SK-N-SH treated with all-trans-retinoic acid at 6 μM for 48 hours (cell line): ENCODE measurements at regions not wholly inside any gene's neighbourhood (a gene's known extent, or its start where the extent isn't known, plus 50 kb on each side); places are given as distances from the start of the nearest gene placed in this dataset.

Experiments
- ATAC-seq: fragments of 200-7000 bp; cut with Tn5 transposase; 3 replicates; pipeline ENCODE4 v1.9.1; 2020; ENCODE audit warnings: mild to moderate bottlenecking, moderate library complexity
- ARNTL ChIP-seq: fragments of 450-650 bp; formaldehyde crosslinking; IDR thresholded peaks from 2 replicates; pipeline ENCODE4 v1.5.0; 2020; ENCODE audit warnings: low read depth, mild to moderate bottlenecking, moderate library complexity, borderline replicate concordance
- BACH2 ChIP-seq: fragments of 250-450 bp; sonication (Bioruptor Pico); IDR thresholded peaks from 2 replicates; pipeline ENCODE4 v1.9.0; 2021; ENCODE audit warnings: mild to moderate bottlenecking, borderline replicate concordance
- CSDC2 ChIP-seq: fragments of 250-450 bp; sonication (Bioruptor Pico); IDR thresholded peaks from 2 replicates; pipeline ENCODE4 v1.5.0; 2020; ENCODE audit warnings: mild to moderate bottlenecking, moderate library complexity
- ESRRG ChIP-seq: fragments of 250-450 bp; sonication (Bioruptor Pico); IDR thresholded peaks from 2 replicates; pipeline ENCODE4 v1.6.1; 2021; ENCODE audit warnings: mild to moderate bottlenecking
- GLIS3 ChIP-seq: fragments of 250-450 bp; sonication (Bioruptor Pico); IDR thresholded peaks from 2 replicates; pipeline ENCODE4 v1.5.0; 2020; ENCODE audit warnings: mild to moderate bottlenecking, moderate library complexity
- ISL1 ChIP-seq: fragments of 250-450 bp; sonication (Bioruptor Pico); IDR thresholded peaks from 2 replicates; pipeline ENCODE4 v2.1.2; 2022; ENCODE audit warnings: mild to moderate bottlenecking, moderate library complexity
- OSR1 ChIP-seq: fragments of 250-450 bp; sonication (Bioruptor Pico); IDR thresholded peaks from 2 replicates; pipeline ENCODE4 v1.8.0; 2022; ENCODE audit warnings: moderate library complexity, mild to moderate bottlenecking, inconsistent platforms
- PPARA ChIP-seq: fragments of 250-450 bp; sonication (Bioruptor Pico); IDR thresholded peaks from 2 replicates; pipeline ENCODE4 v1.5.0; 2020; ENCODE audit warnings: mild to moderate bottlenecking, borderline replicate concordance
- RARB ChIP-seq: fragments of 250-450 bp; sonication (Bioruptor Pico); IDR thresholded peaks from 2 replicates; pipeline ENCODE4 v1.8.0; 2021; ENCODE audit warnings: mild to moderate bottlenecking, moderate library complexity
- SNAI2 ChIP-seq: fragments of 250-450 bp; sonication (Bioruptor Pico); IDR thresholded peaks from 2 replicates; pipeline ENCODE4 v1.5.0; 2020; ENCODE audit warnings: mild to moderate bottlenecking, moderate library complexity
- TCF4 ChIP-seq: fragments of 250-450 bp; sonication (Bioruptor Pico); IDR thresholded peaks from 2 replicates; pipeline ENCODE4 v1.8.0; 2021; ENCODE audit warnings: mild to moderate bottlenecking, moderate library complexity, borderline replicate concordance
- TOX ChIP-seq: fragments of 250-450 bp; sonication (Bioruptor Pico); IDR thresholded peaks from 2 replicates; pipeline ENCODE4 v1.8.0; 2021; ENCODE audit warnings: mild to moderate bottlenecking, moderate library complexity, borderline replicate concordance
- ZC3H10 ChIP-seq: fragments of 250-450 bp; sonication (Bioruptor Pico); IDR thresholded peaks from 2 replicates; pipeline ENCODE4 v1.5.1; 2021; ENCODE audit warnings: mild to moderate bottlenecking, moderate library complexity
- ZFP3 ChIP-seq: fragments of 250-450 bp; sonication (Bioruptor Pico); IDR thresholded peaks from 2 replicates; pipeline ENCODE4 v1.5.0; 2020; ENCODE audit warnings: mild to moderate bottlenecking, moderate library complexity
- ZFP30 ChIP-seq: fragments of 450-650 bp; formaldehyde crosslinking; IDR thresholded peaks from 2 replicates; pipeline ENCODE4 v1.5.0; 2022; ENCODE audit warnings: mild to moderate bottlenecking, moderate library complexity
- ZNF565 ChIP-seq: fragments of 450-650 bp; formaldehyde crosslinking; conservative IDR thresholded peaks from 2 replicates; pipeline ENCODE4 v1.5.0; 2020; ENCODE audit warnings: low read depth, mild to moderate bottlenecking, moderate library complexity
- ZNF70 ChIP-seq: fragments of 450-650 bp; formaldehyde crosslinking; IDR thresholded peaks from 2 replicates; pipeline ENCODE4 v1.5.0; 2020; ENCODE audit warnings: mild to moderate bottlenecking, moderate library complexity
- ZNF8 ChIP-seq: fragments of 450-650 bp; formaldehyde crosslinking; IDR thresholded peaks from 2 replicates; pipeline ENCODE4 v1.5.0; 2020; ENCODE audit warnings: mild to moderate bottlenecking, moderate library complexity
- TF ChIP-seq, protein P1 (sequence below): fragments of 250-450 bp; sonication (Bioruptor Pico); IDR thresholded peaks from 2 replicates; pipeline ENCODE4 v1.5.0; 2020; ENCODE audit warnings: mild to moderate bottlenecking, moderate library complexity
- TF ChIP-seq, protein P2 (sequence below): fragments of 250-450 bp; sonication (Bioruptor Pico); IDR thresholded peaks from 2 replicates; pipeline ENCODE4 v1.5.1; 2021; ENCODE audit warnings: mild to moderate bottlenecking, moderate library complexity
- TF ChIP-seq, protein P3 (sequence below): fragments of 250-450 bp; sonication (Bioruptor Pico); IDR thresholded peaks from 2 replicates; pipeline ENCODE4 v1.5.1; 2020; ENCODE audit warnings: low read depth, mild to moderate bottlenecking, moderate library complexity
- TF ChIP-seq, protein P4 (sequence below): fragments of 250-450 bp; sonication (Bioruptor Pico); IDR thresholded peaks from 2 replicates; pipeline ENCODE4 v1.8.0; 2021; ENCODE audit warnings: low read depth, mild to moderate bottlenecking, moderate library complexity, borderline replicate concordance
- TF ChIP-seq, protein P5 (sequence below): fragments of 250-450 bp; sonication (Bioruptor Pico); IDR thresholded peaks from 2 replicates; pipeline ENCODE4 v1.8.0; 2020; ENCODE audit warnings: mild to moderate bottlenecking, moderate library complexity, borderline replicate concordance

DNA sequence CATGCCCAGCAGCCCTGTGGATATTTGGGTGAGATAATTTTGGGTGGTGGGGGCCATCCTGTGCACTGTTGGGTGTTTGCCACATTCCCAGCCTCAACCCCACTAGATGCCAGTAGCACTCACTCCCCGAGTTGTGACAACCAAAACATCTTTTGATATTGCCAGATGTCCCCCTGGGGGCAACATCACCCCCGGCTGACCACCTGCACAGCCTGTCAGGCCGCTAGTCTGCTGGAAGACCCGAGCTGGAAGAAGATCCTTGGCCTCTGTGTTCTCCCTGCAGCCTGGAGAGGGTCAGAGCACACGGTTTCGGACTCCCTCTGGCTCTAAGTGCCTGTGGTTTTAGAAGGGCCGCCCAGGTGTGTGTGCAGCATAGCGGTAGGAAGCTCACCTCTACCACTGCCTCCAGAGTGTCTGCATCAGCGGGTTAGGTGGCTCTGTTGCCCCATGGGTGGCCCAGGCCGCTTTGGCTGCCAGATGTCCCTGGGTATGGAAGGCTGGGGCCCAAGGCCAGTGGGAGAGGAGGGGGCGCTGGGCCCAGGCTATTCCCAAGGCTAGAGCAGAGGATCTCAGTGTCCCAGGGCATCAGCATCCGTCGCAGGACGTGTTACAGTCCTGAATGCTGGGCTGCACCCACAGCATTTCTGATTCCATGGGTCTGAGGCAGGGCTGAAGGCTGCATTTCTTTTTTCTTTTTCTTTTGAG is 195.8 kb upstream of the GSE1 start:
- no peak for ATAC-seq
- TF ChIP-seq ZNF8 (CRISPR knock-in tag): no peak
- no peak for TF ChIP-seq TCF4 (CRISPR knock-in tag)
- TF ChIP-seq, protein P1, sequence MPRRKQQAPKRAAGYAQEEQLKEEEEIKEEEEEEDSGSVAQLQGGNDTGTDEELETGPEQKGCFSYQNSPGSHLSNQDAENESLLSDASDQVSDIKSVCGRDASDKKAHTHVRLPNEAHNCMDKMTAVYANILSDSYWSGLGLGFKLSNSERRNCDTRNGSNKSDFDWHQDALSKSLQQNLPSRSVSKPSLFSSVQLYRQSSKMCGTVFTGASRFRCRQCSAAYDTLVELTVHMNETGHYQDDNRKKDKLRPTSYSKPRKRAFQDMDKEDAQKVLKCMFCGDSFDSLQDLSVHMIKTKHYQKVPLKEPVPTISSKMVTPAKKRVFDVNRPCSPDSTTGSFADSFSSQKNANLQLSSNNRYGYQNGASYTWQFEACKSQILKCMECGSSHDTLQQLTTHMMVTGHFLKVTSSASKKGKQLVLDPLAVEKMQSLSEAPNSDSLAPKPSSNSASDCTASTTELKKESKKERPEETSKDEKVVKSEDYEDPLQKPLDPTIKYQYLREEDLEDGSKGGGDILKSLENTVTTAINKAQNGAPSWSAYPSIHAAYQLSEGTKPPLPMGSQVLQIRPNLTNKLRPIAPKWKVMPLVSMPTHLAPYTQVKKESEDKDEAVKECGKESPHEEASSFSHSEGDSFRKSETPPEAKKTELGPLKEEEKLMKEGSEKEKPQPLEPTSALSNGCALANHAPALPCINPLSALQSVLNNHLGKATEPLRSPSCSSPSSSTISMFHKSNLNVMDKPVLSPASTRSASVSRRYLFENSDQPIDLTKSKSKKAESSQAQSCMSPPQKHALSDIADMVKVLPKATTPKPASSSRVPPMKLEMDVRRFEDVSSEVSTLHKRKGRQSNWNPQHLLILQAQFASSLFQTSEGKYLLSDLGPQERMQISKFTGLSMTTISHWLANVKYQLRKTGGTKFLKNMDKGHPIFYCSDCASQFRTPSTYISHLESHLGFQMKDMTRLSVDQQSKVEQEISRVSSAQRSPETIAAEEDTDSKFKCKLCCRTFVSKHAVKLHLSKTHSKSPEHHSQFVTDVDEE: no peak
- TF ChIP-seq ZC3H10 (CRISPR knock-in tag): no peak
- TF ChIP-seq GLIS3 (CRISPR knock-in tag): no peak
- no peak for TF ChIP-seq ARNTL (CRISPR knock-in tag)
- no peak for TF ChIP-seq TOX
- no peak for TF ChIP-seq BACH2
- TF ChIP-seq PPARA (CRISPR knock-in tag): no peak
- no peak for TF ChIP-seq ISL1 (CRISPR knock-in tag)
- no peak for TF ChIP-seq ESRRG (CRISPR knock-in tag)
- TF ChIP-seq, protein P2, sequence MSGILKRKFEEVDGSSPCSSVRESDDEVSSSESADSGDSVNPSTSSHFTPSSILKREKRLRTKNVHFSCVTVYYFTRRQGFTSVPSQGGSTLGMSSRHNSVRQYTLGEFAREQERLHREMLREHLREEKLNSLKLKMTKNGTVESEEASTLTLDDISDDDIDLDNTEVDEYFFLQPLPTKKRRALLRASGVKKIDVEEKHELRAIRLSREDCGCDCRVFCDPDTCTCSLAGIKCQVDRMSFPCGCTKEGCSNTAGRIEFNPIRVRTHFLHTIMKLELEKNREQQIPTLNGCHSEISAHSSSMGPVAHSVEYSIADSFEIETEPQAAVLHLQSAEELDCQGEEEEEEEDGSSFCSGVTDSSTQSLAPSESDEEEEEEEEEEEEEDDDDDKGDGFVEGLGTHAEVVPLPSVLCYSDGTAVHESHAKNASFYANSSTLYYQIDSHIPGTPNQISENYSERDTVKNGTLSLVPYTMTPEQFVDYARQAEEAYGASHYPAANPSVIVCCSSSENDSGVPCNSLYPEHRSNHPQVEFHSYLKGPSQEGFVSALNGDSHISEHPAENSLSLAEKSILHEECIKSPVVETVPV (CRISPR knock-in tag): no peak
- no peak for TF ChIP-seq ZNF565
- TF ChIP-seq, protein P3, sequence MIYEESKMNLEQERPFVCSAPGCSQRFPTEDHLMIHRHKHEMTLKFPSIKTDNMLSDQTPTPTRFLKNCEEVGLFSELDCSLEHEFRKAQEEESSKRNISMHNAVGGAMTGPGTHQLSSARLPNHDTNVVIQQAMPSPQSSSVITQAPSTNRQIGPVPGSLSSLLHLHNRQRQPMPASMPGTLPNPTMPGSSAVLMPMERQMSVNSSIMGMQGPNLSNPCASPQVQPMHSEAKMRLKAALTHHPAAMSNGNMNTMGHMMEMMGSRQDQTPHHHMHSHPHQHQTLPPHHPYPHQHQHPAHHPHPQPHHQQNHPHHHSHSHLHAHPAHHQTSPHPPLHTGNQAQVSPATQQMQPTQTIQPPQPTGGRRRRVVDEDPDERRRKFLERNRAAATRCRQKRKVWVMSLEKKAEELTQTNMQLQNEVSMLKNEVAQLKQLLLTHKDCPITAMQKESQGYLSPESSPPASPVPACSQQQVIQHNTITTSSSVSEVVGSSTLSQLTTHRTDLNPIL (CRISPR knock-in tag): no peak
- no peak for TF ChIP-seq CSDC2 (CRISPR knock-in tag)
- TF ChIP-seq, protein P4, sequence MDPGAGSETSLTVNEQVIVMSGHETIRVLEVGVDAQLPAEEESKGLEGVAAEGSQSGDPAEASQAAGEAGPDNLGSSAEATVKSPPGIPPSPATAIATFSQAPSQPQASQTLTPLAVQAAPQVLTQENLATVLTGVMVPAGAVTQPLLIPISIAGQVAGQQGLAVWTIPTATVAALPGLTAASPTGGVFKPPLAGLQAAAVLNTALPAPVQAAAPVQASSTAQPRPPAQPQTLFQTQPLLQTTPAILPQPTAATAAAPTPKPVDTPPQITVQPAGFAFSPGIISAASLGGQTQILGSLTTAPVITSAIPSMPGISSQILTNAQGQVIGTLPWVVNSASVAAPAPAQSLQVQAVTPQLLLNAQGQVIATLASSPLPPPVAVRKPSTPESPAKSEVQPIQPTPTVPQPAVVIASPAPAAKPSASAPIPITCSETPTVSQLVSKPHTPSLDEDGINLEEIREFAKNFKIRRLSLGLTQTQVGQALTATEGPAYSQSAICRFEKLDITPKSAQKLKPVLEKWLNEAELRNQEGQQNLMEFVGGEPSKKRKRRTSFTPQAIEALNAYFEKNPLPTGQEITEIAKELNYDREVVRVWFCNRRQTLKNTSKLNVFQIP: no peak
- TF ChIP-seq, protein P5, sequence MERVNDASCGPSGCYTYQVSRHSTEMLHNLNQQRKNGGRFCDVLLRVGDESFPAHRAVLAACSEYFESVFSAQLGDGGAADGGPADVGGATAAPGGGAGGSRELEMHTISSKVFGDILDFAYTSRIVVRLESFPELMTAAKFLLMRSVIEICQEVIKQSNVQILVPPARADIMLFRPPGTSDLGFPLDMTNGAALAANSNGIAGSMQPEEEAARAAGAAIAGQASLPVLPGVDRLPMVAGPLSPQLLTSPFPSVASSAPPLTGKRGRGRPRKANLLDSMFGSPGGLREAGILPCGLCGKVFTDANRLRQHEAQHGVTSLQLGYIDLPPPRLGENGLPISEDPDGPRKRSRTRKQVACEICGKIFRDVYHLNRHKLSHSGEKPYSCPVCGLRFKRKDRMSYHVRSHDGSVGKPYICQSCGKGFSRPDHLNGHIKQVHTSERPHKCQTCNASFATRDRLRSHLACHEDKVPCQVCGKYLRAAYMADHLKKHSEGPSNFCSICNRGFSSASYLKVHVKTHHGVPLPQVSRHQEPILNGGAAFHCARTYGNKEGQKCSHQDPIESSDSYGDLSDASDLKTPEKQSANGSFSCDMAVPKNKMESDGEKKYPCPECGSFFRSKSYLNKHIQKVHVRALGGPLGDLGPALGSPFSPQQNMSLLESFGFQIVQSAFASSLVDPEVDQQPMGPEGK (CRISPR knock-in tag): no peak
- no peak for TF ChIP-seq ZFP3 (CRISPR knock-in tag)

DNA sequence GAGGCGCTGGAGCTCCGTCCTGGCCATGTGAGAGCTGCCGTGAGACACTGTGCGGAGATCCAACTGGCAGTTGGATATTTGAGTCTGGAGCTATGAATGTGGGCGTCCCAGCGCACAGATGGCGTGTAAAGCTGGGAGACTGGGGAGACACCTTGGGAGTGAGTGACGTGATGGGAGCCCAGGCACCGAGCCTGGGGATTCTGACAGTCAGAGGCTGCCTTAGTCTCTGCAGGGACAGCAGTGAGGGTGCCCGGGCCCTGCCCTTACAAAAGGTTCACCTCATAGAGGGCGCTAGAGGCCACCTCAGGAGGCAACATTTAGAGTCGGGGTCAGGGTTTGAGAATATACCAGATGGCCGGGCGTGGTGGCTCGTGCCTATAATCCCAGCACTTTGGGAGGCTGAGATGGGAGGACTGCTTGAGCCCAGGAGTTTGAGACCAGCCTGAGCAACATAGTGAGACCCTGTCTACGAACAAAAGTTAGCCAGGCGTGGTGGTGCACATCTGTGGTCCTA is 194.1 kb upstream of the GSE1 start:
- no peak for ATAC-seq
- TF ChIP-seq ESRRG (CRISPR knock-in tag) (no peak), PPARA (CRISPR knock-in tag) (no peak), SNAI2 (CRISPR knock-in tag) (no peak), RARB (CRISPR knock-in tag) (no peak), BACH2 (no peak), OSR1 (CRISPR knock-in tag) (no peak), ISL1 (CRISPR knock-in tag) (no peak), TOX (no peak), TCF4 (CRISPR knock-in tag) (no peak), ZNF70 (no peak), ZFP30 (CRISPR knock-in tag) (no peak), ZC3H10 (CRISPR knock-in tag) (no peak)
- TF ChIP-seq, protein P4: no peak
- TF ChIP-seq, protein P5 (CRISPR knock-in tag): no peak
- TF ChIP-seq, protein P1: no peak
